ENCODE measurements at regions not wholly inside any gene's neighbourhood (a gene's known extent, or its start where the extent isn't known, plus 50 kb on each side); places are given as distances from the start of the nearest gene placed in this dataset.

- ChIA-PET POLR2A (ENCODE audit: low non-redundant PET) (no interaction called here), CTCF (interaction anchor here (0.5 to 1.5 kb wide), 26 partner anchors 10 to 850 kb away, joined by 3 to 10 read pairs (median 3); no protein-coding TSS in a partner anchor)
- no peak overlapping the region for H3K27ac ChIP-seq
- TF ChIP-seq CTCF (conservative IDR thresholded peaks at IDR 0.05; ENCODE audit: low read depth): no peak
- DNase-seq (ENCODE audit: low spot score): peak; percentile 84
Measured at GRCh38 chr1:199685369-199685768, 342.1 kb upstream of the NR5A2 start.

GRCh38 chr1:199687321-199687720 is 340.2 kb upstream of the NR5A2 start:
- ChIA-PET CTCF (interaction anchor here (0.5 to 1.2 kb wide), 3 partner anchors 10 to 823 kb away, joined by 3 to 4 read pairs (median 3); no protein-coding TSS in a partner anchor), POLR2A (ENCODE audit: low non-redundant PET) (no interaction called here)
- DNase-seq (ENCODE audit: low spot score): peak; percentile 41
- H3K27ac ChIP-seq: no peak overlapping the region
- TF ChIP-seq CTCF (conservative IDR thresholded peaks at IDR 0.05; ENCODE audit: low read depth): no peak

- DNase-seq (ENCODE audit: low spot score): no peak
- H3K27ac ChIP-seq: no peak overlapping the region
- POLR2A ChIA-PET (ENCODE audit: low non-redundant PET): interaction anchor here (0.6 kb wide), 2 partner anchors 76 to 824 kb away, joined by 3 read pairs; no protein-coding TSS in a partner anchor
- TF ChIP-seq CTCF (conservative IDR thresholded peaks at IDR 0.05; ENCODE audit: low read depth): no peak
- CTCF ChIA-PET: interaction anchor here (0.9 kb wide), 2 partner anchors 115 to 453 kb away, joined by 3 to 6 read pairs; no protein-coding TSS in a partner anchor
Measured at GRCh38 chr1:199688133-199688676, 339.3 kb upstream of the NR5A2 start.

GRCh38 chr1:199688774-199689173 is 338.7 kb upstream of the NR5A2 start:
- no peak for DNase-seq (ENCODE audit: low spot score)
- no peak overlapping the region for H3K27ac ChIP-seq
- no peak for TF ChIP-seq CTCF (conservative IDR thresholded peaks at IDR 0.05; ENCODE audit: low read depth)
- ChIA-PET CTCF (interaction anchor here (0.6 to 0.9 kb wide), 3 partner anchors 18 to 453 kb away, joined by 3 to 6 read pairs (median 3); no protein-coding TSS in a partner anchor), POLR2A (ENCODE audit: low non-redundant PET) (interaction anchor here (0.6 kb wide), 1 partner anchor 823 kb away, joined by 3 read pairs; no protein-coding TSS in a partner anchor)

- TF ChIP-seq CTCF (conservative IDR thresholded peaks at IDR 0.05; ENCODE audit: low read depth): no peak
- ChIA-PET POLR2A (ENCODE audit: low non-redundant PET) (no interaction called here), CTCF (no interaction called here)
- no peak overlapping the region for H3K27ac ChIP-seq
- DNase-seq (ENCODE audit: low spot score): no peak
Measured at GRCh38 chr1:199690496-199690895, 337.0 kb upstream of the NR5A2 start.

GRCh38 chr1:199691540-199691939 is 336.0 kb upstream of the NR5A2 start:
- POLR2A ChIA-PET (ENCODE audit: low non-redundant PET): no interaction called here
- no peak for TF ChIP-seq CTCF (conservative IDR thresholded peaks at IDR 0.05; ENCODE audit: low read depth)
- H3K27ac ChIP-seq: peak overlapping the region; percentile 61; the same call in 1 of the 2 replicates
- DNase-seq (ENCODE audit: low spot score): peak; percentile 89
- CTCF ChIA-PET: interaction anchor here (0.5 to 0.7 kb wide), 3 partner anchors 18 to 472 kb away, joined by 3 to 4 read pairs (median 3); no protein-coding TSS in a partner anchor
